ENCODE measurements at regions not wholly inside any gene's neighbourhood (a gene's known extent, or its start where the extent isn't known, plus 50 kb on each side); places are given as distances from the start of the nearest gene placed in this dataset.
"Not testable (repeated sequence)": the region's sequence is repeated elsewhere in the genome, so short reads cannot be mapped to it uniquely, and the experiment has no call there.

DNA sequence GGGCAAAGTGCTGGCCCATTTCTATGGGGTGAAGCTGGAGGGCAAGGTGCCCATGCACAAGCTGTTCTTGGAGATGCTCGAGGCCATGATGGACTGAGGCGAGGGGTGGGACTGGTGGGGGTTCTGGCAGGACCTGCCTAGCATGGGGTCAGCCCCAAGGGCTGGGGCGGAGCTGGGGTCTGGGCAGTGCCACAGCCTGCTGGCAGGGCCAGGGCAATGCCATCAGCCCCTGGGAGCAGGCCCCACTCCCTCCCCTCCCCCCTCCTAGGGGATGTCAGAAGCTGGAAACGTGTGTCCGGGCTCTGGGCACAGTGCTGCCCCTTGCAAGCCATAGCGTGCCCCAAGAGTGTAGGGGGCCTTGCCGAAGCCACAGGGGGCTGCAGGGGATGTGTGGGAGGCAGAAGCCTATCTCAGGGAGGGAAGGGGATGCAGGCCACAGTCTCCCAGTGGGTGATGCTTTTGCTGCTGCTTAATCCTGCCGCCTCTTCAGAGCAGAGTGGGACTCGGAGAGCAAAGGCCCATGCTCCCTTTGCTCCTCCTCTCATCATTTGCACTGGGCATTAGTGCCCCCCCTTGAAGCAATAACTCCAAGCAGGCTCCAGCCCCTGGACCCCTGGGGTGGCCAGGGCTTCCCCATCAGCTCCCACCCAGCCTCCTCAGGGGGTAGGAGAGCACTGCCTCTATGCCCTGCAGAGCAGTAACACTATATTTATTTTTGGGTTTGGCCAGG lies 85.2 kb downstream of the MRPL57 start:
- DNase-seq (ENCODE audit: low read depth) = not testable (repeated sequence)

DNA sequence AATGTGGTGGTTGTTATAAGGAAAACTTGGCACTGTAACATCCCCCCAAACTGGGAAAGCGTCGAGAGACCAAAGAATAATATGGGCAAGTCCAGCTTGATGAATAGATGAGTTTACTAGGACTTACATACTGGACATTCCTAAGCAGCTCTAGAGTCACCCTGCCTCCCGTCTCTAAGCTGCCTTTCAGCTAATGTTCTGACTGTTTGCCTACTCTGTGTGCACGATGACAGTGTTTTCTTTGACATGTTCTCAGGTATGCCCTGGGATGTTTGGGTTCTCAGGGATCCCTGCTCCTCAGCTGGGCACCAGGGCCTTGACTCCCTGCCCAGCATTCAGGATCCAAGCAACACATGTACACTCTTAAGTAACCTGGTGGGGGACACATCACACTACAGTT lies 87.5 kb downstream of the MRPL57 start:
- DNase-seq (ENCODE audit: low read depth) = not testable (repeated sequence)

DNA sequence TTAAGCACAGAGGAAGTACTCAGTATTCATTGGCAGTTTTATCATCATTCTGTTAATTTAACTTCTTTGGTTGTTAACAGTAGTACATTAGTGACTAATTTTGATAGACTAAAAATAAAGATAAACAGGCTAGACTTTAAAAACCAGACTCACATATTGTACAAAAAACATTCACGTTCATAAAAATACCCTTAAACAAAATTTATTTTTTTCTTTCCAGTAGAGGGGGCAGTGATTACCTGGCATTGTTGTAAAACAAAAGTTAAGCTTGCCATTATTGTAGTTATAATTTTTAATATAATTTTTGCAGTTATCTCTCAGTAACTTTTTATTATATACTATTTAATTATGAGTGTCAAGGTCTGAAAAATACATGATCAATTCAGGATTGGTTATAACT lies 92.0 kb downstream of the MRPL57 start:
- DNase-seq (ENCODE audit: low read depth) = not testable (repeated sequence)

DNA sequence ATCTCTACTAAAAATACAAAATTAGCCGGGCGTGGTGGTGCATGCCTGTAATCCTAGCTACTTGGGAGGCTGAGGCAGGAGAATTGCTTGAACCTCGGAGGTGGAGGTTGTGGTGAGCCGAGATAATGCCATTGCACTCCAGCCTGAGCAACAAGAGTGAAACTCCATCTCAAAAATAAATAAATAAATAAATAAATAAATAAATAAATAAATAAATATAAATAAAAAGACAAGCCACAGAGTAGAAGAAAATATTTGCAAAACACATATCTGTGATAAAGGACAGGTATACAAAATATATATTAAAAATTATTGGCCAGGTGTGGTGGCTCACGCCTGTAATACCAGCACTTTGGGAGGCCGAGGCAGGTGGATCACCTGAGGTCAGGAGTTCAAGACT lies 96.0 kb downstream of the MRPL57 start:
- DNase-seq (ENCODE audit: low read depth) = not testable (repeated sequence)

DNA sequence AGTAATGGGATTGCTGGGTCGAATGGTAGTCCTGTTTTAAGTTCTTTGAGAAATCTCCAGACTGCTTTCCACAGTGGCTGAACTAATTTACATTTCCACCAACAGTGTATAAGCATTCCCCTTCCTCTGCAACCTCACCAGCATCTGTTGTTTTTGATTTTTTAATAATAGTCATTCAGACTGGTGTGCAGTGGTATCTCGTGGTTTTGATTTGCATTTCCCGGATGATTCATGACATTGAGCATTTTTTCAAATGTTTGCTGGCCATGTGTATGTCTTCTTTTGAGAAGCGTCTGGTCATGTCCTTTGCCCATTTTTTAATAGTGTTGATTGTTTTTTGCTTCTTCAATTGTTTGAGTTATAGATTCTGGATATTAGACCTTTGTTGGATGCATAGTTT lies 98.0 kb downstream of the MRPL57 start:
- not testable (repeated sequence) for DNase-seq (ENCODE audit: low read depth)

DNA sequence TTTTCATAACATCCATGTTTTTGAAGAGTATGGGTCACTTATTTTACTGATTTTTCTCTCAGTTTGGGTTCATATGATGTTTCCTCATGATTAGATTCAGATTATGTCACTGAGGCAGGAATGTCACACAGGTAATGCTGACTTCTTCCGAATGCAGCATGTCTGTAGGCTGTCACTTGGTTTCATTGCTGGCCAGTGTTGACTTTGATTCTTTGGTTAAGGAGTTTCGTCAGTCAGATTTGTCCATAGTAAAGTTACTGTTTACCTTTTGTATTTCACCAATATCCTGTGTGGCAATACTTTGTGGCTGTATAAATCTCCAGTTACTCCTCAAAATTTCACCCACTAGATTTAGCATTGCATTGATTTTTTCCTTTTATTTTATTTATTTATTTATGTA lies 105.6 kb downstream of the MRPL57 start:
- no peak for DNase-seq (ENCODE audit: low read depth)

DNA sequence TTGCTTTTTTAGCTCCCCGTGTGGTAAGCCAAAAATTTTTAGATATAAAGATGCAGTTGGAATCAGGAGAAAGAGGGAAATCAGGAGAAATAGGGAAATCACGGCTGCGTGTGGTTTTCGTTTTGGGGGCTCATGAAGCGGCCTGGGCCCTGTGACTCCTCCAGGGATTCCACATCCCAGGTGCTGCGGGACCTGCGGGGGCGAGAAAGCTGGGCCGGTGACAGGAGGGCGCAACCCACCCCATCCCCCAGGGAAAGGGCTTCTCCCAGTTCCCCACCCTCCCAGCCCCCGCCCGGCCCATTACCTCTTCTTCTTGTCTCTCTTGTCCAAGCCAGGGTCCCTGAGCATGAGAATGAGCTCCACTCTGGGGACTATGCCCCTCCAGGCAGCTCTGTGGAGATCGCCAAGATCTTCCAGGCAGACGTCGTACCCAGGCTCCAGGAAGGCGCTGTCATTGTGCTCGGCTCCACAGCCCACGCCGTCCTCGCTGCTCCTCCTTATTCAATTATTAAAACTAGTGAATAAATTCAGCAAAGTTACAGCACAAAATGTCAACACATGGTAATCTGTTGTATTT lies 111.0 kb downstream of the MRPL57 start:
- DNase-seq (ENCODE audit: low read depth) = no peak

DNA sequence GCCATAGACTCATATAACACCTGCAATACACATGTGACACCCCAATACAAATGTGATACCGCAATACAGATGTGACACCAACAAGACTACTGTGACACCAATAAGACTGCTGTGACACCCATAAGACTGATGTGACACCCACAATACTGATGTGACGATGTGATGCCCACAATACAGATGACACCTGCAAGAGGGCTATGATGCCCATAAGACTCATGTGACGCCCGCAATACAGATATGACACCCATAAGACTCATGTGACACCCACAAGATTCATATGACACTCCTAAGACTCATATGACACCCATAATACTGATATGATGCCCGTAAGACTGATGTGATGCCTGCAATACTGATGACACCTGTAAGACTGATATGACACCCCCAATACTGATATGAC lies 113.0 kb downstream of the MRPL57 start:
- DNase-seq (ENCODE audit: low read depth) = no peak

DNA sequence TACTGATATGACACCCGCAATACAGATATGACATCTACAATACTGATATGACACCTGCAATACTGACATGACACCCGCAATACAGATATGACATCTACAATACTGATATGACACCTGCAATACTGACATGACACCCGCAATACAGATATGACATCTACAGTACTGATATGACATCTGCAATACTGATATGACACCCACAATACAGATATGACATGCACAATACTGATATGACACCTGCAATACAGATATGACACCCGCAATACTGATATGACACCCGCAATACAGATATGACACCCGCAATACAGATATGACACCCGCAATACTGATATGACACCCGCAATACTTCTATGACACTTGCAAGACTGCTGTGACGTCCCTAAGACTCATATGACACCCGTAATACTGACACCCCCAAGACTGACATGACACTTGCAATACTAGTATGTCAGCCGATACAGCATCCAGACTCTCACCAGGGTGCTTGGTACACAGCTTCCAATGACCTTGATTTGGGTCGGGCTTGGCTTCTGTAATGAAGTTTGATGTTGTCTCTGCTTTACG lies 114.1 kb downstream of the MRPL57 start:
- not testable (repeated sequence) for DNase-seq (ENCODE audit: low read depth)

DNA sequence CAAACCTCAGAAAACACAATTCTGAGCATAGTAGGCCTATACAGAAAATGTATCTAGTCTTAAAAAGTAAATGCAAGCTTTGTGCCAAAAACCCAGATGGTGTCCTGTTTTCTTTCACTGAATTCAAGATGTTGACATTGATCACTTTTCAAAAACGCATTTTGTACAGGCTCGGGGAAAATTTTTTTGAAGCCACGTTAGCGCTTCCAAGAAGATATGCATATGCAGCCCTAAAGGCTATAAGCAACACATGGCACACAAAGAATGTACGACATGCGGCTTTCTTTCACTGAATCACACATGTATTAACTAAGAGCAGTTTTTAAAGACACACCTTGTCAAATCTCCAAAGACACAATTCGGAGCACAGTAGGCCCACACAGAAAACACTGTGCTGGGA lies 115.4 kb downstream of the MRPL57 start:
- no peak for DNase-seq (ENCODE audit: low read depth)

DNA sequence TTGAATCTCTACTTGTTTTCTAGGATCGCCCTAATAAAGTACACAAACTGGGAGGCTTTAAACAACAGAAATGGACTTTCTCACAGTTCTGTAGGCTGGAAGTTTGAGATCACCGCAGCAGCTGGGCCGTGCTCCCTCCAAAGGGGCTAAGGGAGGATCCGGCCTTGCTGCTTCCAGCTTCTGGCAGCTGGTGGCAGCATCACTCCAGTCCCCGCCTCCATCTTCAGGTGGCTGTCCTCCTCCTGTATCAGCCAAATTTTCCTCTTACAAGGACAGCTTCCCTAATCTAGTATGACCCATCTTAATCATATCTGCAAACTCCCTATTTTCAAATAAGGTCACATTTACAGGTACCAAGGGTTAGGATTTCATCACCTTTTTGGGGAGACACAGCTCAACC lies 120.5 kb downstream of the MRPL57 start:
- DNase-seq (ENCODE audit: low read depth) = peak; percentile 12

DNA sequence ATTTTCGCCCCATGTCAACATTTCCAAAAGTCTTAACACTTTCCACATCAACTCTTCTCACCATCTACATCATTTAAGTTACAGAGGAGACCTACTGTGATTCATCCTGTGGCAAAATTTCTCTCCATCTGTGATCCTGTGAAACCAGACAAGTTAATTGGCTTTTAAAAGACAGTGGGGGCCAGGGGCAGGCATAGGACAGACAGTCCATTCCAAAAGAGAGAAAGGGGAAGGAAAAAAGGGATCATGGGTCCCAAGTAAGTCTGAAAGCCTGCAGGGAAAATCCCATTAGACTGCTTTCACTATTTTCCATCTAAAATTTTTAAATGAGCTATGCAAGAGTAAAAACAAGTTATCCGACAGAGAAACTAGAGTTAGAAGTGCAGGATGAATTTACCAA lies 121.0 kb downstream of the MRPL57 start:
- no peak for DNase-seq (ENCODE audit: low read depth)

DNA sequence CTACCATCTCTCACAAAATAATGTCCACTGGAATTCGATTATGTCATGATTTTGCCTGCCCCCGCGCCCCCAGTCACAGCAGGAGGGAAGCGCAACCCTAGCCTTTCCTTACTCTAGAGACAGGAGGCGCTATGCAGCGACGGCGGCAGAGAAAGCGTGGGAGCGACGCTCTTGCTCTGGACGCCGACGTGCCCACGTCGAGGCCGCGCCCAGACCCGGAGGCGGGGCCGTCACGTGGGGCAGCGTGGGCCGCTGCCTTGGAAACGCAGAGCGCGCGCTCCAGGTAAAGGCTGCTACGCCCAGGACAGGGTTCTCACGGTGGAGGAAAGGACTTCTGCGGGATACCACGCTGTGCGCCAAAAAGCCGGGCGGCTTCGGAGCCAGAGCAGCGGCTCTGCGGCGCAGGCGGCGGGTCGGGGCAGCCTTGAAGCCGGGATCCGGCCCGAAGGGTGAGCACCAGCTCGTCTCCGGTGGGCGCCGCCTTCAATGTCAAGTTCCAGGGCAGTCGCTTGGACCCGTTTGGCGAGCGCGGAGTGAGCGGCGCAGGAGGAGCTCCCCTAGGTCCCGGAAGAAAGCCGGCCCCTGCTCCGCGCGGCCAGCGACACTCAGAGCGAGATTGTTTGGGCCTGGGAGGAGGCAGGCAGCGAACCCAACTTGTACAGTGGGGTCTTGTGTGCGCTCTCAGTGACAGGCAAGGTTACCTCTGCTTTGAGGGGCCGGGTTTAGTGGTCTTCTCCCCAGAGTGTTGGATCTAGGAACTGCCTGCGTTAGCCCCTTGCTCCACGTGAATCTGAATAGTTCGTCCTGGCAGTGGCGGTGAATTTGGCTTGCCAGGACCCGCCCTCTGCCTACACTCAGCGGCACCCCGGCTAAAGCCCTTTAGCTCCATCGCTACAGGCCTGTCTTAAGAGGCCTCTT lies 121.7 kb downstream of the MRPL57 start:
- peak; percentile 76 for DNase-seq (ENCODE audit: low read depth)

DNA sequence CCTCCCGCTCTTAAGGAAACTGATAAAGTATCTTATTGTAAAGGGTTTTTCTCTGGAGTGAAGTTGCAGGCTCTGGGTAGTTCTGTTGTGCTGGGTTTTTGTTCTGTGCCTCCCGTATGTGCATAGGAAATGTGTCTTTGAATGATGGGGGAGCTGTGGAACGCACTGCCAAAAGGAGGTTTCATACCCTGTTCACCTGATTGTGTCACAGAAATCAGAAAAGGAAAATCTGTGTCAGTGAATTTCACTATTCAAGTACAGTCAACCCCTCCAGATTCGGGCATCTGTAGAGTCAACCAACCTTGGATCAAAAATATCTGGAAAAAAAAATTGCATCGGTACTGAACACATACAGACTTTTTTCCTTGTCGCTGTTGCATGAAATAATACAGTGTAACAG lies 127.8 kb downstream of the MRPL57 start:
- no peak for DNase-seq (ENCODE audit: low read depth)

DNA sequence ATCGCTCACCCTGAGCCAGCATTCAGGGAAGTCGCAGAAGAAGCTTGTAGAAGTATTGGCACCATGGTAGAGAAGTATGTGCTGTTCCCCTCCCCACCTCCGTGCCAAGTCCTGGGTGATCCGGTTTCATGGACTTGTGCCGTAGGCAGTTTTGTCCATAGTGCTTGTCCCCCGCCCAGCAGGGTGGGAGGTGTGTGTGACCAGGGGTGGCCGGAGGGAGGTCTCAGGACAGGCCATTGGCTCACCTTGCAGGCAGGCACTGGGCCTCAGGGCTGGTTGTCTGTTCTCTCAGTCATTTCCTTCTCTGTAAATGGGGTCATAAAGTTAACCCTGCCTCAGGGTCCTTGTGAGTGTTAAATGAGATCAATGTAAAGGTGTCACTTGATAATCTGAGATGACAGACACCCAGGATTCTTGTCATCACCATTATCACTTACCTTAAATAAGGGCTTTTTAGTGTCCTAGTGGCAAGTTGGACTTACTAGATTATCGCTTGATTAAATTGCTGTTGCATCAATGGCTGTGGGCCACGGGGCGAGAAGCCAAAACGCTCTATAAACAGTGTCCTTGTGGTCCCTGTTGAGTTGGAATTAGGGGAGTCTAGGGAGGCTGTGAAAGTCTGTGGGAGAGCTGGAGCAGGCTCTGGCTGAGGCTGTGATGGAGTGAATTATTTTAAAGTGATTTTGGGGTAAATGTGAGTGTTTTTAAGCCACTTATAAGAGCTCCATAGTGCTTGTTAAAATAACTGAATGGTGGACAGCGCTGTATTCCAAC lies 130.0 kb downstream of the MRPL57 start:
- not testable (repeated sequence) for DNase-seq (ENCODE audit: low read depth)

DNA sequence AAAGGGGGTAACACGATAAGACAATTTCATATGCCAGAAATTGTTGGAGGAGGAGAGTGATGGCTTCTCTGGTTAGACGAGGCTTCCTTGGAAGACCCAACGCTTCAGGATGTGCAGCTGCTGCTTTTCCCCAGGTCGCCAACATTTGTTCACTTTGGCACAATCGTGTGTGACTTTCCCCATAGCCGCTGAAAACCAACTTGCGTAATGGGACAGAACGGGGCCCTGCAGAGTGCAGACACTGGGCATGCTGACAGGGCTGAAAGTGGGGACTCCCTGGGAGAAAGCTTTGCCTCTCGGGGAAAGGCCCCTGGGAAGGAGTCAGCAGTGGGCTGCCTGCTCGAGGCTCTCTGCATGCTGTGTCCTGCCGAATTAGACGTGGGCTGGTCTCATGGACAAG lies 130.7 kb downstream of the MRPL57 start:
- DNase-seq (ENCODE audit: low read depth) = not testable (repeated sequence)

DNA sequence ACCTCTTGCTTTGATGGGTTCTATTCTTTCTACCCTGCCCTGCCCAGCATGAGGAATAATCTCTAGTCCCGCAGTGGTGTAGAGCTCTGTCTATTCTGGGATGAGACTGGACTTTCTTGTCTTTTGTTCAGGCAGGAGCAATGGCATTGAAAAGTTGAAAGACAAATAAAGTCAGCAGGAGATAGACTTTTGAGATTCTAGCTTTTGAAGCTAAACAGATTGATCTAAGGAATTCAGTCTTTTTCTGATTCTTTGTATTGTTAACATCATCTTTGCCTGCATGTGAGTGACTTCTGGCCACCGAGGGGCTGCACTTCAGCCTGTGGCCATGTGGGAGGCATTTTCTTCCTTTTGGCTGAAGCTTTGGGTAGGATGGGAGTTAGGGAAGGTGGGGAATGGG lies 132.4 kb downstream of the MRPL57 start:
- DNase-seq (ENCODE audit: low read depth) = no peak

DNA sequence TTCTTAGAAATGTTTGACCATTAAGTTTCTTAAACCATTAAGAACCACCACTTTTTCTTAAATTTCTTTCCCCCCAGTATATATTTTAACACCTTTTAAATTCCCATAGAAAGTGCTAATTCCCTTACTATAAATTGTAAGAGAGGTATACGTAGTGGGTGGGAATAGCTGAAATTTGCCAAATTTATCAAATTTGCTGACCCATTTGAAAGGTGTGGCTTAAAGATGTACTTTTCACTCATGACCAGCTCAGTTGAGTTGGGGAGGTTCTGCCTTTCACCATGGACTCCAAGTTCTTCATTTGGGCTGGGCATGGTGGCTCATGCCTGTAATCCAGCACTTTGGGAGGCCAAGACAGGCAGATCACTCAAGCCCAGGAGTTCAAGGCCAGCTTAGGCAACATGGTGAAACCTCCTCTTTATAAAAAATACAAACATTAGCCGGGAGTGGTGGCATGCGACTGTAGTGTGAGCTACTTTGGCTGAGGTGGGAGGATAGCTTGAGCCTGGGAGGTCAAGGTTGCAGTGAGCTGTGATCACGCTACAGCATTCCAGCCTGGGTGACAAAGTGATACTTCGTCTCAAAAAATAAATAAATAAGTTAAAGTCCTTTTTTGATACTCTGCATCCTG lies 133.2 kb downstream of the MRPL57 start:
- no peak for DNase-seq (ENCODE audit: low read depth)

DNA sequence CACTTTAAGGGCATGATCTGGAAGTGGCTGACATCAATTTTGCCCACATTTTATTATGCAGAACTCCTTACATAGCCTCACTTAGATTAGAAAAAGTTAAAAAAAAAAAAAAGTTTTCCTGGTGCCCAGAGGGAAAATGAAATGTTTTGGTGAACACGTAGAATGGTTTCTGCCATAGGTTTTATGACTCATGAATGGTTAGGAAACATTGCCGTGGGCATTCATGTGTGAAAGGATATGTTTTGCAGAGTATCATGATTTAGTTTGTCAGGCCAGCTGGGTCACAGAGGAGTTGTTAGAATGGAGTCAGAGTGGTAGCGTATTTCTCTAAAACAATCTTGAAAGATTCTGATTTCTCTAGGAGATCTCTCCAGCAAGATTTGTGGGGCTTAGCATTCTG lies 133.8 kb downstream of the MRPL57 start:
- no peak for DNase-seq (ENCODE audit: low read depth)

DNA sequence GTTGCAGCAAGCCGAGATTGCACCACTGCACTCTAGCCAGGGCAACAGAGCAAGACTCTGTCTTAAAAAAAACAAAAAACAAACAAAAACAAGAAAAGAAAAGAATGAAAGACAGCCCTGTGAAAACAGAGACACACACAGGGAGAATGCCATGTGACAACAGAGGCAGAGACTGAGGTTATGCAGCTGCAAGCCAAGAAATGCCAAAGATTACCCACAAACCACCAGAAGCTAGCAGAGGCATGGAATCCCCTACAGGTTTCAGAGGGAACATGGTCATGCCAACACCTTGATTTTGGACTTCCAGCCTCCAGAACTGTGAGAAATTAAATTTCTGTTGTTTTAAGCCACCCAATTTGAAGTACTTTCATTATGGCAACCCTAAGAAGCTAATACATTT lies 138.5 kb downstream of the MRPL57 start:
- DNase-seq (ENCODE audit: low read depth) = not testable (repeated sequence)

DNA sequence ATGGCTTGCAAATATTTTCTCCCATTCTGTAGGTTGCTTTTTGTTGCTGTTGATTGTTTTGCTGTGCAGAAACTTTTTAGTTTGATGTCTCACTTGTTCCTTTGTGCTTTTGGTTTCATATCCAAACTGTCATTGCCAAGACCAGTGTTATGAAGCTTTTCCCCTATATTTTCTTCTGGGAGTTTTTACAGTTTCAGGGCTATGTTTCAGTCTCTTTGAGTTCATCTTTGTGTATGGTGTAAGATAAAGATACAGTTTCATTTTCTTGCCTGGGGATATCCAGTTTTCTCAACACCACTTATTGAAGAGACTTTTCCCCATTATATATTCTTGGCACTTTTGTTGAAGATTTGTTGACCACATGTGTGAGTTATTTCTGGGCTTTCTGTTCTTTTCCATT lies 139.9 kb downstream of the MRPL57 start:
- no peak for DNase-seq (ENCODE audit: low read depth)

All from T follicular helper cell (primary cell).